Muscle layer of duodenum (tissue), 2 donors: ENCODE measurements at regions not wholly inside any gene's neighbourhood (a gene's known extent, or its start where the extent isn't known, plus 50 kb on each side); places are given as distances from the start of the nearest gene placed in this dataset.

Source experiments
- H3K27ac ChIP-seq: one replicate; pipeline ENCODE4 v1.7.0; 2013; ENCODE audit warnings: mild to moderate bottlenecking, low read length
- H3K27me3 ChIP-seq: one replicate; pipeline ENCODE4 v1.7.0; 2013; ENCODE audit warnings: low read depth, mild to moderate bottlenecking, control low read depth, low read length
- H3K36me3 ChIP-seq, 2 donors: one replicate each; pipeline ENCODE4 v1.7.0; 2013; ENCODE audit warnings: low read length in 2 of 2, control low read depth in 1 of 2, mild to moderate bottlenecking in 1 of 2; ENCODE audit not compliant: insufficient read depth in 2 of 2, control insufficient read depth in 1 of 2
- H3K4me1 ChIP-seq, 2 donors: one replicate each; pipeline ENCODE4 v1.7.0; 2013; ENCODE audit warnings: low read length in 2 of 2, mild to moderate bottlenecking in 2 of 2, control low read depth in 1 of 2, moderate library complexity in 1 of 2; ENCODE audit not compliant: insufficient read depth in 2 of 2, control insufficient read depth in 1 of 2
- H3K4me3 ChIP-seq, 2 donors: one replicate each; pipeline ENCODE4 v1.7.0; 2013; ENCODE audit warnings: low read length in 2 of 2, low read depth in 1 of 2, mild to moderate bottlenecking in 1 of 2
- H3K9me3 ChIP-seq, 2 donors: one replicate each; pipeline ENCODE4 v1.7.0; 2013; ENCODE audit warnings: low read length in 2 of 2, control low read depth in 1 of 2, mild to moderate bottlenecking in 1 of 2; ENCODE audit not compliant: control insufficient read depth in 1 of 2
- donor health status: healthy.

DNA sequence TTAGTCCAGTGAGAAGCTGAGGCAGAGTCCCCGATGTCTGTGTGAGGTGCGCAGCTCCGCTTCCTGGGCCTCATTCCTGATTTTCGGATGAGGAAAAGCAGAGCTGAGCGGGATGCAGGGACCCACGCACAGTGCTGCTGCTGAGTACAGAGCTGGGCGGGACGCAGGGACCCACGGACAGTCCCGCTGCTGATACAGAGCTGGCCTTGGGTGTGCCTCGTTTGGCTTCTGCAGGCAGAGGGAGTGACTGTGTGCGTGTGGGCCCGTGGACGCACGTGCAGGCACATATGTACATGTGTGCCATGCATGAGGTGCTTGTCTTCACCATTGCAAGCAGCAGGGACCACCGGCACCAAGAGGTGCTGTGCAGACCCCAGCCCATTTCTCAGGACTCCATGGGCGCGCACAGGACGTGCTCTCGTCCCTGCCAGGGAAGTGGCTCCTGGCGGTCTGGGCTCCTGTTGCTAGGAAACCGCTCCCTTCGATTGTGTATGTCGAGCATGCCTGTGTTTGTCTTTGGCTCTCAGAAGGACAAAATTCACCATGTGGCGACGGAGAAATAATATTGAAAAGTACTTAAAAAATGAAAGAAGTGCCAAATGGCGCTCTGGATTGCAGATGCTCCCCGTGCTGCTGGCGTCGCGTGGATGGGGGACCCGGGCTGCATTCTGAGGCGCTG lies 303.8 kb upstream of the MKI67 start:
- no peak overlapping the region for H3K4me3 ChIP-seq
- no peaks in the 10 kb centered on the region for H3K27me3 ChIP-seq
- H3K9me3 ChIP-seq, result no peaks in the 10 kb centered on the region
- no peak overlapping the region for H3K27ac ChIP-seq
- no peaks in the 10 kb centered on the region for H3K4me1 ChIP-seq
- no peaks in the 10 kb centered on the region for H3K36me3 ChIP-seq

DNA sequence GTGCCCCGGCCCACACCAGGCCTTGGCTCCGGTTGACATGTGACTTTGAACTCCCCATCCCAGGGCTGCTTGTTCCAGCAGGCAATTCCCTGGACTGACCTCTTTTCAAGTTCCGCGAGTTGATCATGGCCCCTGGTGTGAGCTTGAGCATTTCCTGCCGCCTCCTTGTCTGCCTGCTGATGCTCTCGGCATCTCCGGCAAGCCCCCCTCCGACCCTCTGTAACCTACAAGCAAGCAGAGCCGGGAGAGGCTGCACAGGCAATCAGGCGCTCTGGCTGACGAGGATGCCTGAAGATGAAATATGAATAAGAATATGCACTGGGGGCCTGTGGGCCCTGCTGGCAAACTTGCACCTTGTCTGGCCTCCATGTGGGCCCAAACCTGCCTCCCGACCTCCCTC lies 304.9 kb upstream of the MKI67 start:
- Histone ChIP-seq H3K4me1 (no peaks in the 10 kb centered on the region), H3K9me3 (no peaks in the 10 kb centered on the region), H3K27me3 (no peaks in the 10 kb centered on the region), H3K27ac (no peak overlapping the region), H3K36me3 (no peaks in the 10 kb centered on the region), H3K4me3 (no peak overlapping the region)

DNA sequence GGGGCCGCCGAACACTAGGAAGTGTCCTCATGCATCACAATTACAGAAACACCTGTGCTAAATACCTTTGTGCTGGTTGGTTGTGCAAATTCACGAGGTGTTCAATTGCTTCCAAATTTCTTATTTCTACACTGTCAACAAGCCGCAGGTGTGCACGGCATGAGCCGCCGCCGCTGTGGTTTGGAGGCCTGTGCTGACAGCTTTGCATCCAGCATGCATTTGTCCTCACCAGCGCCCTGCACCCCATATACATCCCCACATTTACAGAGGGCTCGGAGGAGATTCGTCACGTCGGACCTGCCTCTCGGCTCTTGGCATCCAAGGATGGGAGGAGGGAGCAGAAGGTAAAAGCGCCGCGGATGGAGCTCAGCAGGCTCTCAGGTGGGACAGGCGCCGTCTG lies 305.3 kb upstream of the MKI67 start:
- H3K4me1 ChIP-seq, result no peaks in the 10 kb centered on the region
- no peaks in the 10 kb centered on the region for H3K27me3 ChIP-seq
- H3K36me3 ChIP-seq, result no peaks in the 10 kb centered on the region
- no peak overlapping the region for H3K27ac ChIP-seq
- no peaks in the 10 kb centered on the region for H3K9me3 ChIP-seq
- H3K4me3 ChIP-seq, result no peak overlapping the region

DNA sequence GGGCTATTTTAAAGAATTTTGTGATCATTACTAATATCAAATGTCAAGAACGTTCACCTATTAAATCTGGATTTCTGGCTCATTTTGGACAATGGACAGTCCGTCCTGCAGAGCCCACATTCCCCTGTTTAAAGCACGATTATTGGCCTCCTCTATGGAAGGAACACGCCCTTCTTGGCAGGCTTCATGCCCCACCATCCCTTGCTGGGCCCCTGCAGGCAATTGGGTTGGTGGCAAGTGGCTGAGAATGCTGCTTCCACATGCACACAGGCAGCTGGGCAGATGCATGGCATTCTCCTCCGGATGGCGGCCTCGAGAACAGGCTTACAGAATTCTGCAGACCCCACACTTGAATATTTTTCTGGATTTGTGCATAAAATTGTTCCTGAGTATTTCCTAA lies 305.8 kb upstream of the MKI67 start:
- Histone ChIP-seq H3K27me3 (no peaks in the 10 kb centered on the region), H3K27ac (no peak overlapping the region)

DNA sequence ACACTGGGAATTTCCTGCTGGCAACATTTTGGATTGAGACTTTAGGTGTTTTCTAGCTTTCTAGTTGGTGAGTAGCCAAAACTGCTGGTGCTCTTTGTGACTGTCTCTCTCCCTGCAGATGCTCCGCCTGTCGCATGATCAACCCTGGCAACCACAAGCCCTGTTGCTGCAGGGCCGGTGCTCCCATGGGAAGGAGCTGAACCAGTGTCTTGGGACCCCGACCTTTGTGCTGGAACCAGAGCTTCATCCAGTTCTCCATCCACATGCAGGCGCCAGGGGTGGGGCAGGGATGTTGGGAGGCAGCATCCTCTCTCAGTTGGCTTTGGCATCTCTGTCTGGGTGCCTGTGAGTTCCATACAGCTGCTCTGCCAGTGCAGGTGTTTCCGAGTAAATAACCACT lies 306.2 kb upstream of the MKI67 start:
- Histone ChIP-seq H3K4me3 (no peak overlapping the region), H3K27ac (no peak overlapping the region), H3K4me1 (no peaks in the 10 kb centered on the region), H3K27me3 (no peaks in the 10 kb centered on the region), H3K9me3 (no peaks in the 10 kb centered on the region), H3K36me3 (no peaks in the 10 kb centered on the region)

More for the DNA sequence above, 305.8 kb upstream of the MKI67 start:
- H3K36me3 ChIP-seq, result no peaks in the 10 kb centered on the region
- no peaks in the 10 kb centered on the region for H3K9me3 ChIP-seq
- H3K4me1 ChIP-seq, result no peaks in the 10 kb centered on the region
- H3K4me3 ChIP-seq, result no peak overlapping the region

DNA sequence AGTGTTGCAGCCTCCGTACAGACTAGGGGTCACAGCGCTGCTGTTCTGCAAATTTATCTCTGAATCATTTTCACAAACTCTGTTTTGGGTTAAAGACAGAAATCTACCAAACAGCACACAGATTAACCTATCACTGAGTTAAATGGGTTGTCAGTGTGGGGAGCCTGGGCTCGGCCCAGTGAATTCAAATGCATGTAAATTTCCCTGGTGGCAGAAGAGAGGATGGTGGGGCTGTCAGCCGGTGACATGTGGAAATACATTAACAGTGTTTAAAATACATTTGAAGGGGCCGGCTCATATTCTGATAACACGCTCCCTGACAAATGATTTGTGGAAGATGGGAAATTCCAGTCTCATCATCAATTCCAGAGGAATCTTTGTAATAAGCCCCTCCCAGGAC lies 309.6 kb upstream of the MKI67 start:
- Histone ChIP-seq H3K4me1 (no peaks in the 10 kb centered on the region), H3K9me3 (no peaks in the 10 kb centered on the region), H3K27me3 (no peaks in the 10 kb centered on the region), H3K27ac (no peak overlapping the region), H3K4me3 (no peak overlapping the region), H3K36me3 (no peaks in the 10 kb centered on the region)

DNA sequence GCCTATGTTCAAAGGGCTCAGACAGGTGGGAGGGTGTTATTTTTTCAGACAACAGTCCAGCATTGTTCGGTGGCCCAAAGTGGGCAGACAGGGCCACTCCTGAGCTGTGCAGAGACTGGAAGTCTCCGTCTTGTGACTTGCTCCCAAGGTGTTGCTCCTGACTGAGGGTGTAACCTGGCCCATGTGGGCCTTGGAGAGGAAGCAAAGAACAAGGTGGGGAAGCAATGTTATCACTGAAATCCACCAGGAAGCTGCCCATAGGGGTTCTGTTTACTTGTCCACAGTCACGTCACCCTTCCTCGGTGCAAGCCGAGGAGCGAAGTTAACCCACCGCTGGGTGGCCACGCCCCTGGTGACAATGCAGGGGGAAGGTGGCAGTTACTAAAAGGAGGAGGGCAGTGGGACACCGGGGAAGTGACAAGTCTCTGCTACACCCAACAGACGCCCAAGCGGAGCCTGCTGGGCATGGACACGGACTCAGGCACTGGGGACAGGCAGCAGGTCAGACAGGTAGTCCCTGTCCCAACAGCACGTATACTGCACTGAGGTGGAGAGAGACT lies 311.6 kb upstream of the MKI67 start:
- no peaks in the 10 kb centered on the region for H3K27me3 ChIP-seq

DNA sequence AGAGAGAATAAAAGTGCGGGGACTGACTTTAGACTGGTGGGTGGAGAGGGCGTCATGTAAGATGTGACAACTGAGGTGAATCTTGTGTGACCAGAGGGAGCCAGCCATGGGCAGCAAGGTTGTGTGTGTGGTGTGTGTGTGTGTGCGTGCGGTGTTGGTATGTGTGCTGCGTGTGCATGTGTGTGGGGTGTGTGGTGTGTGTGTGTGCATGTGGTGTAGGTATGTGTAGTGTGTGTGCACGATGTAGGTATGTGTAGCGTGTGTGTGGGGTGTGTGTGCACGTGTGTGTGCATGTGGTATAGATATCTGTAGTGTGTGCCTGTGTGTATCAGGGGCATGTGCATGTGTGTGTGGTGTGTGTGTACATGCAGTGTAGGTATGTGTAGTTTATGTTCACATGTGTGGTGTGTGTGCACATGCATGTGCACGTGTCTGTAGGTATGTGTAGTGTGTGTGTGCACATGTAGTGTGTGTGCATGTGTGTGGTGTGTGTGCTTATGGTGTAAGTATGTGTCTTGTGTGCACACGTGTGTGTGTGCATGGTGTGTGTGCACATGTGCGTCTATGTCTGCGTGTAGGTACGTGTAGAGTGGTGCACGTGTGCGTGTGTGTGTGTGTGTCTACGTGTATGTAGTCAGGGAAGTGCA lies 312.3 kb upstream of the MKI67 start:
- no peaks in the 10 kb centered on the region for H3K27me3 ChIP-seq
- H3K27ac ChIP-seq, result no peak overlapping the region
- H3K36me3 ChIP-seq, result no peaks in the 10 kb centered on the region
- H3K9me3 ChIP-seq, result no peaks in the 10 kb centered on the region
- no peaks in the 10 kb centered on the region for H3K4me1 ChIP-seq
- no peak overlapping the region for H3K4me3 ChIP-seq

More for the DNA sequence above, 311.6 kb upstream of the MKI67 start:
- H3K4me3 ChIP-seq, result no peak overlapping the region
- H3K4me1 ChIP-seq, result no peaks in the 10 kb centered on the region
- no peaks in the 10 kb centered on the region for H3K36me3 ChIP-seq
- no peak overlapping the region for H3K27ac ChIP-seq
- no peaks in the 10 kb centered on the region for H3K9me3 ChIP-seq

DNA sequence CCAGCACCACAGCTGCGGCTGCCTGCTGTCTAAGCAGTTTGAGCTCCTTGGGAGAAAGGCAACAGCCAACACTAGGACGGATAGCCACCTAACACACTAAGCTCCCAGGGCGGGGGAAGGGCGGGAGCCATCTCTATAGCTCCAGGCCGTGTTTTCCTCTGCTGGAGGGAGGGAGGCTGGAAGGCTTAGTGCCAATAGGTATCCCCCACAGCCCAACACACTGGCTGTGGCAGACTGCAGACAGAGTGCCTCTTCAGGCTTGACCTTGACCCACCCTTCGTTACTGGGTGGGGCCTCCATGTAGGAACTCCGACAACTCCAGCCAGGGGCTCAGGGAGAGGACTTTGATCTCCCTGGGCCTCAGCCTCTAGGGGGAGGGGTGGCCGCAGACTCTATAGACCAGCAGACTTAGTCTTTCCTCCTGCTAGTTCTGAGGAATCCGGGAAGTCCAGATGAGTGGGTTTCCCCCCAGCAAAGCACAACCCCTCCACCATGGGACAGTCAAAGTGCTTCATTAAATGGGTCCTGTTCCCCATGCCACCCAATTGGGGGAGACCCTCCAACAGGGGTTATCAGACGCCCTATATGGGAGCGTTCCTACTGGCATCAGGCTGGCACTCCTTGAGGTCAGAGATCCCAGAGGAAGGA lies 314.4 kb upstream of the MKI67 start:
- Histone ChIP-seq H3K27ac (no peak overlapping the region), H3K36me3 (no peaks in the 10 kb centered on the region), H3K4me3 (no peak overlapping the region), H3K9me3 (no peaks in the 10 kb centered on the region), H3K27me3 (no peaks in the 10 kb centered on the region), H3K4me1 (no peaks in the 10 kb centered on the region)

DNA sequence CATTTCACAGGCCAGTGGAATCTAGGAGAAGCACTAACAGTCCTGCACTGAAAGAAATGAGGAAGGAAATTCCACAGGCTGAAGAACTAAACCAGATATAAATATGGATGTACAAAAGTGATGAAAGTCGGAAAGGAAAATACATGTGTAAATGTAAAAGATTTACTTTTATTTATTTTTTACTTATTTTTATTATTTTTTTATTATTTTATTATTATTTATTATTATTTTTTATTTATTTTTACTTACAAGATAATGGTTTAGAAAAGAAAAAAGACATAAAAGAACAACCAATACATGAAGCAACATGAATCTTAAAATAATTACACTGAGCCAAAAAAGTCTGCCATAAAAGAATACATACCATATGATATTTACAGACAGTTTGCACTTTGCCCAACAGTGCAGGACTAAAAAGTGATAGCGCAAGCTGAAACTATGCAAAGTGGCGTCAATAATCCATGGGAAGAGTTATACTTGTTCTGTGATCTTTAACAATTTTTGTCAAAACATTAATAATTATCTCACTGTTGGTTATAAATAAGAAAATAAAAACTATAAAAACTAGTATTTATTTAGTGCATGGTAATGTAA lies 317.8 kb upstream of the MKI67 start:
- Histone ChIP-seq H3K4me3 (no peak overlapping the region), H3K27me3 (no peaks in the 10 kb centered on the region), H3K27ac (no peak overlapping the region), H3K4me1 (no peaks in the 10 kb centered on the region), H3K36me3 (no peaks in the 10 kb centered on the region), H3K9me3 (no peaks in the 10 kb centered on the region)

DNA sequence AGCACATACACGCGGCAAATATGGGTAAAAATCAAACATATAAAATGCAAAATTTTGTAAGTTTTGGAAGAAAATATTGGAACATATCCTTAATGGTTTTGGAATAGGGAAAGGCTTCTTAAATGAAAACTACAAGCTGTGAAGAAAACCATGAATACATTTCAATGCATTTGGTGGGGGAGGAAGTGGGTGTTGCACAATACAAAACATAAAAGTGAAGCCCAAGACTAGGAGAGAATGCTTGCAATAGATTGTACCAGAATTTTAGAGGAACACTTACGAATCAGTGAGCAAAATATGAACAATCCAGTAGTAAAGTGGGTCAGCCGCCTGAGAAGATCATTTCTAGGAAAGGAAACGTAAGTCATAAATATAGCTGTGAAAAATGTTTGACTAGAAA lies 322.6 kb upstream of the MKI67 start:
- no peaks in the 10 kb centered on the region for H3K4me1 ChIP-seq
- no peak overlapping the region for H3K27ac ChIP-seq
- H3K27me3 ChIP-seq, result no peaks in the 10 kb centered on the region
- no peaks in the 10 kb centered on the region for H3K36me3 ChIP-seq
- no peak overlapping the region for H3K4me3 ChIP-seq
- H3K9me3 ChIP-seq, result no peaks in the 10 kb centered on the region
